Left ventricle myocardium inferior (tissue), 1 donor: ENCODE measurements at regions not wholly inside any gene's neighbourhood (a gene's known extent, or its start where the extent isn't known, plus 50 kb on each side); places are given as distances from the start of the nearest gene placed in this dataset.

Source experiments
- DNase-seq: peaks from one replicate; pipeline ENCODE4 v3.0.0-alpha.2; 2020
- H3K27ac ChIP-seq: fragments of 200-600 bp; replicated peaks from 2 replicates; pipeline ENCODE4 v1.8.0; 2021
- H3K27me3 ChIP-seq: fragments of 200-600 bp; 2 replicates; pipeline ENCODE4 v1.8.0; 2021; ENCODE audit warnings: low read depth
- H3K36me3 ChIP-seq: fragments of 200-600 bp; 2 replicates; pipeline ENCODE4 v1.8.0; 2021
- H3K4me1 ChIP-seq: fragments of 200-600 bp; 2 replicates; pipeline ENCODE4 v1.8.0; 2021
- H3K4me3 ChIP-seq: fragments of 200-600 bp; 2 replicates; pipeline ENCODE4 v1.8.0; 2021; ENCODE audit warnings: mild to moderate bottlenecking, moderate library complexity
- H3K9me3 ChIP-seq: fragments of 200-600 bp; replicated peaks from 2 replicates; pipeline ENCODE4 v1.8.0; 2021
- CTCF ChIP-seq: fragments of 200-600 bp; IDR thresholded peaks from 2 replicates; pipeline ENCODE4 v1.8.0; 2021; ENCODE audit warnings: antibody characterized with exemption, mild to moderate bottlenecking, borderline replicate concordance
- intact Hi-C: fragments of 100-400 bp; cut with micrococcal nuclease; formaldehyde crosslinking; loops from one replicate; pipeline ENCODE4 v1.11.0; 2022
- donor health status: DM: no; HTN: yes; CAD: no; lungs with severe emphysema.

GRCh38 chr5:57324861-57325260 lies 151.0 kb downstream of the GPBP1 start:
- TF ChIP-seq CTCF, result no peak
- Histone ChIP-seq H3K9me3 (no peaks in the 10 kb centered on the region), H3K36me3 (no peaks in the 10 kb centered on the region), H3K27ac (no peak overlapping the region), H3K4me1 (no peaks in the 10 kb centered on the region), H3K27me3 (no peaks in the 10 kb centered on the region), H3K4me3 (no peak overlapping the region)
- intact Hi-C loops, result no loop called here
- no peak for DNase-seq

GRCh38 chr5:57324181-57324580 lies 150.3 kb downstream of the GPBP1 start:
- no peaks in the 10 kb centered on the region for H3K9me3 ChIP-seq
- no peak for TF ChIP-seq CTCF
- no peak for DNase-seq
- intact Hi-C loops, result no loop called here
- no peaks in the 10 kb centered on the region for H3K4me1 ChIP-seq
- no peak overlapping the region for H3K27ac ChIP-seq
- no peaks in the 10 kb centered on the region for H3K36me3 ChIP-seq
- H3K4me3 ChIP-seq, result no peak overlapping the region
- H3K27me3 ChIP-seq, result no peaks in the 10 kb centered on the region

GRCh38 chr5:57320582-57320981 lies 146.7 kb downstream of the GPBP1 start:
- H3K4me3 ChIP-seq, result no peak overlapping the region
- no peak for DNase-seq
- no peaks in the 10 kb centered on the region for H3K27me3 ChIP-seq
- no peaks in the 10 kb centered on the region for H3K9me3 ChIP-seq
- intact Hi-C loops, result no loop called here
- H3K36me3 ChIP-seq, result no peaks in the 10 kb centered on the region
- no peak overlapping the region for H3K27ac ChIP-seq
- TF ChIP-seq CTCF, result no peak
- H3K4me1 ChIP-seq, result peaks cover 7% of the 10 kb centered on the region

GRCh38 chr5:57319628-57320027 lies 145.8 kb downstream of the GPBP1 start:
- intact Hi-C loops, result no loop called here
- no peaks in the 10 kb centered on the region for H3K9me3 ChIP-seq
- peaks cover 7% of the 10 kb centered on the region for H3K4me1 ChIP-seq
- H3K27ac ChIP-seq, result no peak overlapping the region
- no peak for DNase-seq
- no peaks in the 10 kb centered on the region for H3K27me3 ChIP-seq
- H3K4me3 ChIP-seq, result no peak overlapping the region
- H3K36me3 ChIP-seq, result no peaks in the 10 kb centered on the region
- no peak for TF ChIP-seq CTCF

- TF ChIP-seq CTCF, result no peak
- Histone ChIP-seq H3K36me3 (no peaks in the 10 kb centered on the region), H3K27ac (no peak overlapping the region), H3K27me3 (no peaks in the 10 kb centered on the region), H3K9me3 (no peaks in the 10 kb centered on the region), H3K4me3 (no peak overlapping the region), H3K4me1 (peaks cover 7% of the 10 kb centered on the region)
- DNase-seq, result no peak
- intact Hi-C loops, result no loop called here
These were observed 144.4 kb downstream of the GPBP1 start for GRCh38 chr5:57318251-57318650.

GRCh38 chr5:57317341-57317740 lies 143.5 kb downstream of the GPBP1 start:
- TF ChIP-seq CTCF, result no peak
- Histone ChIP-seq H3K36me3 (no peaks in the 10 kb centered on the region), H3K4me3 (no peak overlapping the region), H3K4me1 (peaks cover 7% of the 10 kb centered on the region), H3K27me3 (no peaks in the 10 kb centered on the region), H3K9me3 (no peaks in the 10 kb centered on the region), H3K27ac (no peak overlapping the region)
- DNase-seq, result no peak
- intact Hi-C loops, result no loop called here
